ENCODE measurements at regions not wholly inside any gene's neighbourhood (a gene's known extent, or its start where the extent isn't known, plus 50 kb on each side); places are given as distances from the start of the nearest gene placed in this dataset.

- no peak for TF ChIP-seq CTCF (IDR thresholded peaks at IDR 0.05; ENCODE audit: low read depth, low read length)
- no peak overlapping the region for H3K4me3 ChIP-seq (replicated peaks in 1 of 2; ENCODE audit: low read depth in 2 of 2, low read length in 2 of 2)
- DNase-seq (ENCODE audit: low read depth in 2 of 2), result no peak
Observed at GRCh38 chrX:149079805-149080406, 425.2 kb downstream of the IDS start.

GRCh38 chrX:149074398-149074797 is 430.7 kb downstream of the IDS start:
- TF ChIP-seq CTCF (IDR thresholded peaks at IDR 0.05; ENCODE audit: low read depth, low read length), result no peak
- no peak overlapping the region for H3K4me3 ChIP-seq (replicated peaks in 1 of 2; ENCODE audit: low read depth in 2 of 2, low read length in 2 of 2)
- peak; percentile 70 to 85 for DNase-seq (ENCODE audit: low read depth in 2 of 2)

GRCh38 chrX:149073479-149073878 is 431.6 kb downstream of the IDS start:
- no peak for TF ChIP-seq CTCF (IDR thresholded peaks at IDR 0.05; ENCODE audit: low read depth, low read length)
- DNase-seq (ENCODE audit: low read depth in 2 of 2), result peak in 1 of 2 donors; percentile 9
- H3K4me3 ChIP-seq (replicated peaks in 1 of 2; ENCODE audit: low read depth in 2 of 2, low read length in 2 of 2), result no peak overlapping the region

GRCh38 chrX:149069899-149070298 is 435.2 kb downstream of the IDS start:
- peak; percentile 3 to 29 for DNase-seq (ENCODE audit: low read depth in 2 of 2)
- no peak overlapping the region for H3K4me3 ChIP-seq (replicated peaks in 1 of 2; ENCODE audit: low read depth in 2 of 2, low read length in 2 of 2)
- no peak for TF ChIP-seq CTCF (IDR thresholded peaks at IDR 0.05; ENCODE audit: low read depth, low read length)

GRCh38 chrX:149060921-149061320 is 444.2 kb downstream of the IDS start:
- TF ChIP-seq CTCF (IDR thresholded peaks at IDR 0.05; ENCODE audit: low read depth, low read length), result no peak
- H3K4me3 ChIP-seq (replicated peaks in 1 of 2; ENCODE audit: low read depth in 2 of 2, low read length in 2 of 2), result no peak overlapping the region
- peak; percentile 49 to 74 for DNase-seq (ENCODE audit: low read depth in 2 of 2)
